Sciatic nerve (tissue), 2 donors: ENCODE measurements at regions not wholly inside any gene's neighbourhood (a gene's known extent, or its start where the extent isn't known, plus 50 kb on each side); places are given as distances from the start of the nearest gene placed in this dataset.

Source experiments
- ATAC-seq: fragments of 200-7000 bp; cut with Tn5 transposase; one replicate; pipeline ENCODE4 v1.9.1; 2020; ENCODE audit warnings: mild to moderate bottlenecking, moderate library complexity
- DNase-seq: peaks from one replicate; pipeline ENCODE4 v3.0.0-alpha.2; 2020; ENCODE audit warnings: low spot score
- intact Hi-C: fragments of 100-400 bp; cut with DNase I; formaldehyde crosslinking; loops from one replicate; pipeline ENCODE4 v1.14.2; 2022
- donor health status: DM: no; HTN: no; CAD: no.
- donor health status: DM: no; HTN: no; CAD: no.

GRCh38 chr12:77387214-77387613 is 321.8 kb upstream of the E2F7 start:
- ATAC-seq (no peak), DNase-seq (no peak)
- intact Hi-C loops = no loop called here

DNA sequence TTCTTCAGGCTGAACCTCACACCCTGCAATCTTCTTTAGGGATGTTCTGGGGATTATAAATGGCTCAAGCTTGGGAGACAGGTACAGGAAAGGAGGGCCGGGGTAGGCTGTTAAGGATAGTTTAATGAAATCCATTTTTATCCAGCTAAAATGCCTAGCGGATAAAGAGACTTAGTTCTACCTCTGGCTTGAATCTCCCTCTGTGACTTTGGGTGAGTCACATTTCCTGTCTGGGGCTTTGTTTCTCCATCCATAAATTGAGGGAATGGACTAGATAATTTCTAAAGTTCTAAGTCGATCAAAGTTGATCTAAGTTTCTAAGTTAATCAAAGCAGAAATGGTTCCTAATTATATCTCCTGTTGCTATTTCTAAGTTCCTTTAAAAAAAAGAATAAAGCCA is 319.6 kb upstream of the E2F7 start:
- intact Hi-C loops = no loop called here
- ATAC-seq (no peak), DNase-seq (no peak)

GRCh38 chr12:77382096-77382742 is 316.9 kb upstream of the E2F7 start:
- intact Hi-C loops = no loop called here
- DNase-seq = no peak
- no peak for ATAC-seq

DNA sequence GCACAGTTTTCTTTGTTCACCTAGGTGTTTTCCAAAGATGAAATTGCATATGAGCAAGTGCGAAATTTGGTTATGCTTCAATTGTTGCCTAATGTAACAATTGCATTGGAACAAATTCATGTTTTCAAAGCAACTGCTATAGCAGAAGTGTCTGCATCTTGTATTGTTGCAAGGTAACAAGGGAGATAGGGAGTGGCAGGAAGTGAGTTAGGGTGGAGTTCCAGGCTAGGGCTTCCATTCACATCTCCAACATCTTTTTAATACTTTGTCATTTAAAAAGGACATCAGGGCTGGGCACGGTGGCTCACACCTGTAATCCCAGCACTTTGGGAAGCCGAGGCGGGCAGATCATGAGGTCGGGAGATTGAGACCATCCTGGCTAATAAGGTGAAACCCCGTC is 312.3 kb upstream of the E2F7 start:
- DNase-seq (no peak), ATAC-seq (no peak)
- intact Hi-C loops = no loop called here

DNA sequence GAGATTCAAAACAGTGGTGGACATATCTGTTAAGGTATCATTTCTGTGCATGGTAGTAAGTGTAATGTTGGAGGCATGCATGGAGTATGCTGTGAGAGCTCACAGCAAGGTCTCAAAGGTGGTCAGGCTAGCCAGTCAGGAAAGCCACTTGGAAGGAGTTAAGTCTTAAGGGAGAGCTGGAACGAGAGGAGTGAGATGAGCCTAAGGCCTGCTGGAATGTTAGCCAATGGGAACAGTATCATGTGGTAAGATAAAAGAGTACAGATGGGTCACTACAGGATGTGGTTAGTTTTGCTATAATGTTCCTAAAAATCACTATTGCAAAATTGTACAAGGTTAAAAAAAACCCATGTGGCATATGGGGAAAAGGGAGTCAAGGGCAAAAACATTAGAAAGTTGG is 311.7 kb upstream of the E2F7 start:
- intact Hi-C loops = no loop called here
- no peak for ATAC-seq
- DNase-seq = no peak

DNA sequence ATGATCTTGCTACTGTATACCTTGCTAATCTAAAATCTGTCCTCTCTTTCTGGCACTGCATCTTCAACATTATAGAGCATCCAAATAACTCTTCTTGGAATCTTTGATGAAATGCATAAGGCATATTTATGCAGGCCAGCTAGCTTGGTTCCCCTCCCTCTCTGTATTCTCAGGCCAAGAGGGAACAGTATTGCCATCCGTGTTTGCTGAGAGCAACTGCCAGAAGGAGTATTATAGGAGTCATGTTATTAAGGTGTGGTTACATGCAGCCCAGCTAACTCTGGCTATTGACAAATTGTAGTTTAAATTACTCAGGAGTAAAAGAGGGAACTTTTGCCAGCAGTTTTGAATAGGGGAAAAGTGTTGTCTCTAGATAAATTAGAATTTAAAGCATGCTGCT is 309.3 kb upstream of the E2F7 start:
- ATAC-seq = no peak
- DNase-seq = no peak

DNA sequence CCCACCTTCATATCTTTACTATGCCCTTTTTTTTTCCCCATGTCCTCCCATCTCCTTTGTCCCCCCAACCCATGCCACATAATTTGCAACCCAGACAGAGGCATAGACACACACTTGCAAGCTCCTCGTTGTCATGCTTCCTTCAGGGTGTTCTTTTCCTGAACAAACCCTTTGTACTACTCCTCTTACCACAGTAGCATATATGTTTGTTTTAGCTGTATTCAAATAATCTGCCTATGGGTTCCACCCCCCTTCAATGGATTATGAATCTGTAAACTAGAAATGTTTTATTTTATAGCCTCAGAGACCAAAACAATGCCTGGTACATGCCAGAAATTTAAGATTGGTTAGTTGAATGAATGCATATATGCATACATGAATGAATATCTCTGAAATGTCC is 307.1 kb upstream of the E2F7 start:
- no peak for DNase-seq
- intact Hi-C loops = no loop called here

More for the DNA sequence above, 309.3 kb upstream of the E2F7 start:
- intact Hi-C loops = no loop called here

DNA sequence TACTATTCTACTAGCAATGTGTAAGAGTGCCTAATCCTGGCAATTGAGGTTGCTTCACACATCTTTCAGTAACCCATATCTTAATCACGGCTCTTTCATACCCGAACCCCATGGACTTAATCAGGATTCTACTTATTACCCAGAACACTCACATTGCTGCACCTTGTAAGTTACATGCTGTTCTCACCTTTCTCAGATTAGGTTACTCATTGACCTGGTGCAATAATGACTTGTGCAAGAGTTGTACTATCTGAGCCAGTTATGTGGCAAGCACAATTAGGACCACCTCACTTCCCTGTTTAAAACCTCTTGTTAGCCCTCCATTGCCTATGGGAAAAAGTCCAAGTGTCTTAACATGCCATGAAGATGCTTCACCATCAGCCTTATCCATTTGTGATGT is 306.7 kb upstream of the E2F7 start:
- DNase-seq (no peak), ATAC-seq (no peak)
- intact Hi-C loops = no loop called here

More for the DNA sequence above, 307.1 kb upstream of the E2F7 start:
- ATAC-seq = no peak

DNA sequence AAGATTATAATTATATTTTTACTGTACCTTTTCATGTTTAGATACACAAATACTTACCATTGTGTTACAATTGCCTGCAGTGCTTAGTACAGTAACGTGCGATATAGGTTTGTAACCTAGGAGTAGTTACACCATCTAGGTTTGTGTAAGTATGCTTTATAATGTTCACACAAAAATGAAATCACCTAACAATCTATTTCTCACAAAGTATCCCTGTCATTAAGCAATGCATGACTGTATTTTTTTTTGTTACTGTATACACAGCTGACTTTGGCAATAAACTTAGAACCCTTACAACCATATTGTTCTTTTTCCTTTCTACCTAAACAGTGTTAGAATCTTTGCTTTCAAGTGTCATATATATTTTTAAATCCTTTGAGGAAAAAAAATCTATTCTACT is 303.0 kb upstream of the E2F7 start:
- DNase-seq (no peak), ATAC-seq (no peak)
- intact Hi-C loops = no loop called here

DNA sequence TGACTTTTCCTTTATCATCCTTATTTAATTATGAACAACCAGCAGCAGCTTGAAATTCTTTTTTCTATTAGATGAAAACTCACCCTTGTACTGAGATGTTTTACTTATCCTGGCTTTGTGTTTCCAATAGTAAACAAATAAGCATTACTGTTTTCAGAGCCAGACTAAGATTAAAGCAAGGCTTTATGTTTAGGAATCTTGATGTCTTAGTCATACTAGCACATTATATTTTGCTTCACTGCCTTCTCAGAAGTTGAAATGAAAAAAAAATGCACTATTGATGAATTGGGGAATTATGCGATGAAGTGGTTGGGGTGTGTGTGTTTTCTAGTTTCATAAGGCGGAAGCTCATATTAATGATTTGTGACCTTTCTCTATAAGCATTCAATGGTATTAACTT is 301.2 kb upstream of the E2F7 start:
- ATAC-seq (no peak), DNase-seq (no peak)
- intact Hi-C loops = no loop called here

GRCh38 chr12:77364400-77364799 is 299.0 kb upstream of the E2F7 start:
- no peak for DNase-seq
- intact Hi-C loops = no loop called here
- ATAC-seq = no peak

DNA sequence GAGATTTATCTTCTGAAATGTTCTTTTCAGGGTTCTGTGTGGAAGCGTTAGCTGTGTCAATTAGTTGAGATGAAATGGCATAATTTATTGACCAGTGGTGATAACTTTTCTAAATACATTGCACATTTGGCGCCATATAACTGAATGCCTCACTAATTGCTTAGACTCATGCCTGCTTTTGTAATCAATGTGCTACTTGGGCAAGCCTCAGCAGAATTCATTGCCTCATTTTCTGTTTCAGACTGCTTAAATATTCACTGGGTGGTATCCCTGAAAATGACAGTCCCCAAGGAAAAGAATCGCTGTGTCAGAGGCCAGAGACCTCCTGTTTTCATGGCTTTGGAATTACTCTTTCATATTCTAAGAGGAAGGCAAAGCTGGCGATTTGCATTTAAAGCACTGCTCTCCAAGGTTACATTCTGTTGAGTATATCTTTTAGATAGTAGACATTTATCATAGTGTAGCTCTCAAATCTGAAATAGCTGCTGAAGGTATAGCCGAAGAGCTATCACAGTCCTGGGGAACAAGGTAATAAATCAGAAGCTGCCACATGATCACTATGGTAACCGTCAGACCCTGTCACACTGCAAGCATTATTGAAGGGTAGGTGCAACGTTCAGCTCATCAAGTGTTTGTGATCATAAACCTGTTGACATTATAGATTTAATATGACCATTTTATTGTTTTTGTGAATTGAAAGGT is 297.3 kb upstream of the E2F7 start:
- intact Hi-C loops = no loop called here
- ATAC-seq (no peak), DNase-seq (no peak)

DNA sequence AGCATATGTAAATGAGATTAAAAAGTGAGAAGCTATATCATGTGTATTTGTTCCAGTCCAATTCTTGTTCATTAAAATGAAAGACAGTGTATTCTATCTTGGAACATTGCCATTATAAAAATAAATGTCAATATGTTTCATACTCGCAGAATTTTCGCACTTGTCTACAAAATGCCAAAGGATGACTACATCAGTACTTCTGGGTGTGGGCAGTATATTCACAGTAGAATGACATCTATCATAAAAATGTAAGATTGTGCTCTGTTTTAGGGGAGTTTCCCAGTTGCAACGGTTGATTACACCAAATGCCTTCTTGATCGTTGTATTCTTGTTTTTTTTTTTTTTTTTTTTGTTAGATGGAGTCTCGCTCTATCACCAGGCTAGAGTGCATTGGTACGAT is 292.3 kb upstream of the E2F7 start:
- intact Hi-C loops = no loop called here
- DNase-seq = no peak
- ATAC-seq = no peak

GRCh38 chr12:77354766-77355362 is 289.5 kb upstream of the E2F7 start:
- DNase-seq (no peak), ATAC-seq (peak; percentile 42)
- intact Hi-C loops = no loop called here

DNA sequence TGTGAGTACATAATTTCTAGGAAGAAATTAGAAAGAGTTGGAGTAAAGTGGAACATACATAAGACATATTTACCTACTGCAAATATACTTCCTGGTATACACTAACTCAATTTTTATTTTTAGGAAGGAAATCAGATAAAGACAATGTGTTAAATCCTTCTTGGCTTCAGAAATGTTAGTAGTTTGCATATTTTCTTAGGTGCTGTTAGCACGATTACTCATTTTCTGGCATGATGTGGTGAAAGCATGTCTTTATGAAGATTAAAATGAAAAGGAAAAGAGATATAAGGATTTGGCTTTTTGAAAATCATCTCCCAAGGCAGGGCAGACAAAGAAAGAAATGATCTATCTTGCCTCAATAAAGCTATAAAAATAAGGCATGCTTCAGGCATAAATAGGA is 287.6 kb upstream of the E2F7 start:
- no peak for DNase-seq
- no peak for ATAC-seq
- intact Hi-C loops = no loop called here

DNA sequence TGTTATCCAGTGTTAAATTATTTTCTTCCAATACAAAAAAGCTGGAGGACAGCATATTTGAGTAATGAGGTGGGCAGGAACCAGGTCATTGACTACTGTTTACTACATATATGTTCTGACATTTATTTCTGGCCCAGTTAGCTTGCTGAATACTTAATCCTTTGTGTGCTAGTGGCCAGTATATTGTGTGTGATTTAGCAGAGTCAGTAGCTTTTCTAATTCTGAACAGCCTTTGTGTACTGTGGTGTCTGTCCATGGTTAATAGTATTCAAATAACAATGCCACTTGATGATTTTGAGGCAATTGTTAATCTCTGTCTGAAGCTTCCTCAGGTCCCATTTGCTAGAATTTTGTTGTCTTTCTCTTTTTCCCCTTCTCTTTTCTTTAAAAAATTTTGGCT is 286.5 kb upstream of the E2F7 start:
- ATAC-seq = no peak
- intact Hi-C loops = no loop called here
- no peak for DNase-seq

GRCh38 chr12:77349689-77350370 is 284.5 kb upstream of the E2F7 start:
- ATAC-seq (peak; percentile 77), DNase-seq (no peak)
- intact Hi-C loops = no loop called here

GRCh38 chr12:77347017-77347416 is 281.6 kb upstream of the E2F7 start:
- DNase-seq = no peak
- intact Hi-C loops = no loop called here
- ATAC-seq = no peak

DNA sequence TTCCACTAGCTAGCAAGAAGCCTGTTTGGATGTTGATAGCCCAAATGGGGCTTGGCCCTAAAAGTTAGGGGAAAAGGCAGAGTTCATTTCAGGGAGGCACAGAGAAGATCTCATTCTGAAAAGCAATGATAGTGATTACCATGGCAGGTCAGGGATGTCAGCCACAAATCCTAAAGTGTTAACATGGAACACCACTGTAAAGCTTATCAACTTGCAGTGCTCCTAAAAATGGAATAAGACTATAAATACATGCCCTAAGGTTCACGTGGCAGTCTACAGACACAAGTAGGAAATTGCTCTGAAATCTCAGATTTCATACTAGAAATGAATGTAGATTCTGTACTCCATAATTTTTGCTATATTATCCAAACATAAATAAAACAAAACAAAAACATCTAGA is 280.0 kb upstream of the E2F7 start:
- ATAC-seq (no peak), DNase-seq (no peak)
- intact Hi-C loops = no loop called here

GRCh38 chr12:77344651-77345050 is 279.3 kb upstream of the E2F7 start:
- DNase-seq (no peak), ATAC-seq (no peak)
- intact Hi-C loops = no loop called here
